ENCODE measurements at regions not wholly inside any gene's neighbourhood (a gene's known extent, or its start where the extent isn't known, plus 50 kb on each side); places are given as distances from the start of the nearest gene placed in this dataset.

GRCh38 chr7:124992851-124993562, 63.4 kb upstream of the POT1 start:
- TF ChIP-seq ZBTB7A (IDR thresholded peaks at IDR 0.05; ENCODE audit: low read depth) (no peak), CEBPB (IDR thresholded peaks at IDR 0.05) (no peak), EP300 (IDR thresholded peaks at IDR 0.05; ENCODE audit: borderline replicate concordance) (no peak), TAF1 (IDR thresholded peaks at IDR 0.05; ENCODE audit: low read depth) (no peak), FOXM1 (IDR thresholded peaks at IDR 0.05; ENCODE audit: borderline replicate concordance, low read depth) (no peak), USF1 (IDR thresholded peaks at IDR 0.05) (no peak), MAX (IDR thresholded peaks at IDR 0.05) (no peak)

All from Ishikawa (cell line).